ENCODE measurements at regions not wholly inside any gene's neighbourhood (a gene's known extent, or its start where the extent isn't known, plus 50 kb on each side); places are given as distances from the start of the nearest gene placed in this dataset.
"Not testable (repeated sequence)": the region's sequence is repeated elsewhere in the genome, so short reads cannot be mapped to it uniquely, and the experiment has no call there.

GRCh38 chr21:5147685-5148084 is 5373.7 kb upstream of the TPTE start:
- not testable (repeated sequence) for H3K27ac ChIP-seq; H3K36me3 ChIP-seq; H3K27me3 ChIP-seq (ENCODE audit: insufficient read depth, low read depth, severe bottlenecking); H3K4me3 ChIP-seq (ENCODE audit: low read depth, low read length); H3K9me3 ChIP-seq (ENCODE audit: severe bottlenecking)
- peak; percentile 26; the same call in 1 of the 2 replicates for TF ChIP-seq CTCF (IDR thresholded peaks at IDR 0.05; ENCODE audit: low read depth, low read length)
- peak; percentile 51 for DNase-seq

GRCh38 chr21:5149222-5149621 is 5372.2 kb upstream of the TPTE start:
- H3K27me3 ChIP-seq (ENCODE audit: insufficient read depth, low read depth, severe bottlenecking); DNase-seq; H3K4me3 ChIP-seq (ENCODE audit: low read depth, low read length); H3K36me3 ChIP-seq; H3K9me3 ChIP-seq (ENCODE audit: severe bottlenecking); H3K27ac ChIP-seq: not testable (repeated sequence)

DNA sequence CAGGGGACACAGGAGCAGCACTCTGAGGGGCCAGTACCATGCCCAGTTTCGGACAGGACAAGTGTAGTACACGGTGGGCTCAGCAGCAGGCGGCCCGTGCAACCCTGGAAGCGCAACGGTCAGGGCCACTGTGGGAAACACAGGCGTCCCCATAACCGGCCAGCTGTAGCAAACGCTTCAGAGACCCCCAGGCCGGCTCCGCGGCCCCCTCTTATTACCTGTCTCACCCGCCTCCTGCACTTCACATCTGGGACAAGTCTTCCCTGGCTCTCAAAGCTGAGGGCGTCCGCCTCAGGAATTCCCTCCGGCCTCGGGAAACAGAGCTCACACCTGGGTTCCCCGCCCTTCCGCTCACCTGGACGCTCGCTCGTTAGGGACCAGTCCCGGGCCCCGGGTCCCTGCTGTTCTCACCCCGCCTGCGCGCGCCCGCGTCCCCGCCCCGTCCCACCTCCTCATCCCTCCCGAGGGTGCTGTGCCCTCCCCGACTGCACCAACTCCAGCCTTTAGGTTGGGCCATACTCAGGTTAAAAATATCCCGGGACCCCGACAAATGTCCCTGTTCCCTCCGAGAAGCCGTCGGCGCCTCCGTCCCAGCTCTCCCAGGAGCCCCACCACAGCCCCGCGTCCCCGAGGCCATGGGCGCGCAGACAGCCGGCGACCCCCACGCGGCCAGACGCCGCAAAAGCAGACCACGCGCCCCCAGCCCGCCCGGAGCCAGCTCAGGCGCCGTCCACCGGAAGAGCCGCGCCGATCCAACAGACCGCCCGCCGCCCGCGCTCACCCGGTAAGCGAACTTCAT is 5367.3 kb upstream of the TPTE start:
- peak overlapping the region; percentile 40 for H3K4me3 ChIP-seq (ENCODE audit: low read depth, low read length)
- H3K9me3 ChIP-seq (ENCODE audit: severe bottlenecking): not testable (repeated sequence)

DNA sequence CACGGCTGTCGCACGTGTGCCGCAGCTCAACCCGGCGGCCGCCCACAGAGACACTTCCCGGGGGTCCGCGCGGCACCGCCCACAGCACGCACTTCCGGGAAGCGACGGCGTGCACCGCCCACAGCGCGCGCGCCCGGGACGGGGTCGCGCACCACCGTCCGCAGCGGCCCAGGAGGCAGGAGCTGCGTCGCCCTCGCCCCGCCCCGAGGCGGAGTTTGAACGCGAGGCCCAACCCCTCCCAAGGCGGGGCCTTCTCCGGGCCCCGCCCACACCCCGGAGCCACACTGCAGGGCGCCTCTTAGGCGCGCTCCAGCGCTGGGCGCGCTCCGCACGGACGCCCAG is 5366.8 kb upstream of the TPTE start:
- not testable (repeated sequence) for H3K27ac ChIP-seq; H3K9me3 ChIP-seq (ENCODE audit: severe bottlenecking); H3K27me3 ChIP-seq (ENCODE audit: insufficient read depth, low read depth, severe bottlenecking); H3K36me3 ChIP-seq
- peak overlapping the region; percentile 40; the same call in 1 of the 2 replicates for H3K4me3 ChIP-seq (ENCODE audit: low read depth, low read length)
- peak; percentile 86 for DNase-seq

More for the DNA sequence above, 5367.3 kb upstream of the TPTE start:
- not testable (repeated sequence) for H3K36me3 ChIP-seq; H3K27me3 ChIP-seq (ENCODE audit: insufficient read depth, low read depth, severe bottlenecking); H3K27ac ChIP-seq
- peak; percentile 11 for DNase-seq

- H3K4me3 ChIP-seq (ENCODE audit: low read depth, low read length); H3K9me3 ChIP-seq (ENCODE audit: severe bottlenecking); H3K27ac ChIP-seq; DNase-seq; H3K36me3 ChIP-seq; H3K27me3 ChIP-seq (ENCODE audit: insufficient read depth, low read depth, severe bottlenecking): not testable (repeated sequence)
These were observed 5358.4 kb upstream of the TPTE start for GRCh38 chr21:5162693-5163574.

GRCh38 chr21:5165829-5166228 is 5355.6 kb upstream of the TPTE start:
- H3K4me3 ChIP-seq (ENCODE audit: low read depth, low read length); DNase-seq; H3K9me3 ChIP-seq (ENCODE audit: severe bottlenecking); H3K27me3 ChIP-seq (ENCODE audit: insufficient read depth, low read depth, severe bottlenecking); H3K36me3 ChIP-seq; H3K27ac ChIP-seq: not testable (repeated sequence)
